GM19240 (cell line): ENCODE measurements at regions not wholly inside any gene's neighbourhood (a gene's known extent, or its start where the extent isn't known, plus 50 kb on each side); places are given as distances from the start of the nearest gene placed in this dataset.
"Not testable (repeated sequence)": the region's sequence is repeated elsewhere in the genome, so short reads cannot be mapped to it uniquely, and the experiment has no call there.

ENCODE experiments used
- DNase-seq: peaks from one replicate; pipeline ENCODE4 v3.0.0; 2011; ENCODE audit warnings: low spot score; ENCODE audit not compliant: insufficient read length

DNA sequence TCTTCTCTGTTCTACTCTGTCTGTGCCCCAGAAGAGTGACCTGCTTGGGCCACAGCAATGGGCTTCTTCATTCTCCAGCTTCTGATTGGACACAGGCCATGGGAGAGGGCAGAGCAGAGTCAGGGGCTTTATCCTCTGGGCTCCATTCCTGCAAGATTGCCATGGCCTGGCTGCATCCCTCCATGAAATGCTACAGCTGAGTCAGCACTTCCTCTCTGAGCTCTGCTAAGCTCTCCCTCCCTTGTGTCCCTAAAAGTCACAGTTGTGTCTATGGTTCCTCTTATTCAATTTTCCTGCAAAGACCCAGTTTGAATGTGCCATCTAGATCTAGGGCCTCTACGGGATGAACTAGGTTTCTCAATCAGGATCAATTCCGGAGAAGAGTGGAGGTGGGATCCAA is 903.8 kb downstream of the TYW1 start:
- DNase-seq: no peak

- DNase-seq: no peak
Measured at GRCh38 chr7:67901808-67902480, 905.3 kb downstream of the TYW1 start.

DNA sequence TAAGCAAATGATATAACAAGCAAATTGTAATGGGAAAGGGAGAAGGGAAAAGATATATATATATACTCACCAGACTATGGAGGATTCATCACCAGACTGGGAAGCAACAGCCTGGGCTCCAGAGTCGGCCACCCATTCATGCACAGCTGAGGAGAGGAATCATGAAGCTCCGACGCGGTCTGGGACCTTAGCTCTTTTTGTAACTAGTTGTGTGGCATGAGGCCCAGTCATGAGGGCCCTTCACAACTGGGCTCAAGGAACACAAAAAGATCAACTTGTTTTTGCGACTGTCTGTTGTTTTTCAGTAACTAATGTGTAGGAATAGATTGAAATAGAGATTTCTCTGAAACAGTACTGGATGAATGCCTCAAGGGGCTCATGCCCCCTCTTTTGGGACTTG is 911.2 kb downstream of the TYW1 start:
- DNase-seq: no peak

DNA sequence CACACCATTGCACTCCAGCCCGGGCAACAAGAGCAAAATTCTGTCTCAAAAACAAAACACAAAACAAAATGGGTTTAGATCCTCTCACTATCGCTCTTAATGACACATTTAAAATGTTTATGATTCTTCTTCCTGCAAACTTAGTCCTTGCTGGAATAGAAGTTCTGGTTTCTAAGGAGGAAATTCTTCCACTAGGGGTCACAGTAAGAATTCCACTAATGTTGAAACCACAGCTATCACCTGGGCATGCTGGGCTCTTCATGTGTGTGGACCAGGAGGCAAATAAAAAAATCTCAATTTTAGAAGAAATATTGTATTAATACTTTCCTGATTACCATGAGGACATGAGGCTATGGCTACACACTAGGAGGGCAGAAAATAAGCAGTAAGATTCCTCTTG is 915.8 kb downstream of the TYW1 start:
- no peak for DNase-seq

DNA sequence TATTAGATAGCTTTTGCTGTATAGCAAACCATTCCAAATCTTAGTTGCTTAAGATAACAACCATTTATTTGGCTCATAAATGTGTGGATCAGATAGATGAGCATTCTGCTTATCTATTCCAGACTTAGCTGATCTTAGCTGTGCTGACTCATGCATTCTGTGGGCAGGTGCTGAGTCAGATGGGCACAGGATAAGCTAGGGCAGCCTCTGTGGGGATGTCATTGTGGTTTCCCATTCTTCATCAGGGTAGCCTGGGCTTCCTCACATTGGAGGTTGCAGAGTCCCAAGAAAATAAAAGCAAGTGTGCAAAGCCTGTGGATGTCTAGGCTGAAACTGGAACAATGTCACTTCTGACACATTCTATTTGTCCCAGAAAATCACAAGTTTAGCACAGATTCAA is 917.0 kb downstream of the TYW1 start:
- no peak for DNase-seq

GRCh38 chr7:67916111-67916510 is 919.5 kb downstream of the TYW1 start:
- DNase-seq: not testable (repeated sequence)

GRCh38 chr7:67916571-67917436 is 920.2 kb downstream of the TYW1 start:
- no peak for DNase-seq

DNA sequence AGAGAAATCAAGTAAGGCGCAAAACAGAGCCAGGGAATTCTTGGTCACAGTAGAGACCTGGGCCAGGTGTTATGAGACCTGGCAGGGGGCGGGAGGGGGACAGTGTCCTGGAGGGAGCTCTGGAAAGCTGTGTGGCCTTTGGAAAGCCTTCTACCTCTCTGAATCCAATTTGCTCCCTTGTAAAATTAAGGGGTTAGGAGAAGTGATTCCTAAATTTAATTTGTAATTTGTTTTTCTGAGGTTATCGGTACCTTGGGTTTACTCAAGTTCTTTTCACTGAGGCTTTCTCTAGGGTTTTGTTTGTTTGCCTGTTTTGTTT is 920.8 kb downstream of the TYW1 start:
- DNase-seq: no peak

DNA sequence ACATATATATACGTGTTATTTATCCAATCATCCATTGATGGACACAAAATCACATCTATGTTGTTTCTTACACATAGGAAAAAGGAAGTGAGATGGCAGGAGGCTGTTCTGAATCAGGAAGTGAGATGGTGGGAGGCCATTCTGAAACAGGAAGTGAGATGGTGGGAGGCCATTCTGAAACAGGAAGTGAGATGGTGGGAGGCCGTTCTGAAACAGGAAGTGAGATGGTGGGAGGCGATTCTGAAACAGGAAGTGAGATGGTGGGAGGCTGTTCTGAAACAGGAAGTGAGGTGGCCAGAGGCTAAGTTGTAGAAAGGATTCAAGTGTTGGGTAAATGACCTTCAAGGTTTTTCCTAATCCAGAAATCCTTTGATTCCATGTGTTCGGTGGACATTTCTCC is 921.5 kb downstream of the TYW1 start:
- no peak for DNase-seq

- DNase-seq: no peak
Measured at GRCh38 chr7:67923286-67923685, 926.7 kb downstream of the TYW1 start.

DNA sequence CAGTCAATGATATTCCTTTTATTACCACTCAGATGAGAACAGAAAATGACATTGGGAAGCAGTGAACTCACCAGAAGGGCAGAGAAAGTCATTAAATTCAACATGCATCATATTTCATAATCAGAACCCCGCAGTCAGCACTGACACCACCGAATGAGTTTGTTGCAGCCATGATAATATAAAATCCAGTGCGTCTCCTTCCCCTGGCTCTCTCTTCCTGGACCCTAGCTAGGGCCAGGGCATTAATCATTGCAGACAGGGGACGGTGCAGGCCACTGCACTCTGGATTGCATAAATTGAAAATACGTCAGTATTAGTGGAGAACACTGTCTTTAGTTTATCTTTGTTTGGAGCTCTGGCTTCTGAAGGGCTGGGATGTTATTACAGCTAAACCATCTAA is 931.5 kb downstream of the TYW1 start:
- DNase-seq: no peak

DNA sequence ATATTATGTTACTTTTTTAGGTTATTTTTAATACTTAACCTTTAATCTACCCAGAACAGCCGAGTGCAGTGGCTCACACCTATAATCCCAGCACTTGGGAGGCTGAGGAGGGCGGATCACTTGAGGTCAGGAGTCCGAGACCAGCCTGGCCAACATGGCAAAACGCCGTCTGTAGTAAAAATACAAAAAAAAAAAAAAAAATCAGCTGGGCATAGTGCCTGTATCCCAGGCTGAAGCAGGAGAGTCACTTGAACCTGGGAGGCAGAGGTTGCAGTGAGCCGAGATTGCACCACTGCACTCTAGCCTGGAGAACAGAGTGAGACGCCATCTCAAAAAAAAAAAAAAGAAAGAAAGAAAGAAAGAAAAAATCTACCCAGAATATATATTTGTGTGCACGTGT is 939.8 kb downstream of the TYW1 start:
- DNase-seq: not testable (repeated sequence)

DNA sequence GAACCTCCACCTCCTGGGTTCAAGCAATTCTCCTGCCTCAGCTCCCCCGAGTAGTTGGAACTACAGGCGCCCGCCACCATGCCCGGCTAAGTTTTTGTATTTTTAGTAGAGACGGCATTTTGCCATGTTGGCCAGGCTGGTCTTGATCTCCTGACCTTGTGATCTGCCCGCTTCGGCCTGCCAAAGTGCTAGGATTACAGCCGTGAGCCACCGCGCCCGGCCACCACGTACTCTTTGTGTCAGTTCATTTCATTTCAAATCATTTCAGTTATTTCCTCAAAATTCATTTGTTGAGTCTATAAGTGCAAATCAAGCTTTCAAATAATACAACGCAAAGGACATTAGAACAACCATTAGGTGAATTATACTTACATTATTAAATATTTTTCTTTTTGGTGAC is 943.8 kb downstream of the TYW1 start:
- DNase-seq: no peak

DNA sequence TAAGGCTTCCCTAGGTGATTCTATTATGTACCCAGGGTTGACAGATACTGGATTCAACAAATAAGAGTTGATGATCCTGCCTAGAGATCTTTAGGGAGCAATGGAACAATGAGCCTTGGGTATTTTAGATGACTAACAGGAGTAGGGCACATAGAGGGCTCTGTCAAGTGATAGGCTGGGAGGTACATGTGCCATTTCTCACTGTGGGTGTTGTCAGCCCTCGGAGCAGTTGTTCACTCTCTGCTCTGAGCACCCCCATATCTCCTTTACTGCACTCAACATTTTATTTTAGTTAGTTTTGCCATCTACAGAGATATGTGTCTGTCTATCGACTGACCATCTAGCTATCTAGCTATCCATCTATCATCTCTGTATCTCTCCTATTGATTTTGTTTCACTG is 950.6 kb downstream of the TYW1 start:
- DNase-seq: no peak

GRCh38 chr7:67947646-67948045 is 951.0 kb downstream of the TYW1 start:
- no peak for DNase-seq

- DNase-seq: no peak
Measured at GRCh38 chr7:67950321-67951083, 953.9 kb downstream of the TYW1 start.

DNA sequence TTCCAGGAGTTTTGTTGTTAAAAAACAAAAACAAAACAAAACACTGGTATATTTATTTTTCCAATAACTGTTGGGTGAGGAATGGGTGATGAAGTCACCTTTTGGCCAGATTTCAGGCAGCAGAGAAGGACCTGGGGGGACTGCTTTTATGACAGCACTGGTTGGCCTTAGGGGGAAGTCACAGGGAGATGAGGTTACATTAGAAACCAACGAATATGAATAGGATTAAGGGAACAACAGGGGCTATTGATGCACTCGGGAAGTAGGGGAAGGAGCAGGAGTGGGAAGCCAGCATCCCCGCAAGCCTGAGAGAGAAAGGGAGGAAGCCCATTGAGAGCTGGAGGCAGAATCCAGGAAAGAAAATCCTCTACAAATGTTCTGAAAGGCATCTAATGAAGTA is 958.4 kb downstream of the TYW1 start:
- DNase-seq: no peak

- no peak for DNase-seq
Measured at GRCh38 chr7:67962863-67963262, 966.2 kb downstream of the TYW1 start.

DNA sequence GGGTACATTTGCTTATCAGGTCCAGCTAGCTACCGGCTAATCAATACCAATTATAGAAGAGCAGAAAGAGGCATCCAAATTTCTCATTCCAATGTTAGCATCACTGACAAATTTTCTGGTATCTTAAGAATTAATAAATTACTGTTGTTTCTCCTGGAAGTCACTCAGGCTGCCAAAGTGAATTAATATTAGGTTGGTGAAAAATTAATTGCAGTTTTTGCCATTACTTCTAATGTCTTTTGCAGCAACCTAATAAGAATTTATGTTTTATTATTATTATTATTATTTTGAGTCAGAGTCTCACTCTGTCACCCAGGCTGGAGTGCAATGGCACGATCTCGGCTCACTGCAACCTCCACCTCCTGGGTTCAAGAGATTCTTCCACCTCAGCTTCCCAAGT is 979.9 kb downstream of the TYW1 start:
- DNase-seq: no peak

DNA sequence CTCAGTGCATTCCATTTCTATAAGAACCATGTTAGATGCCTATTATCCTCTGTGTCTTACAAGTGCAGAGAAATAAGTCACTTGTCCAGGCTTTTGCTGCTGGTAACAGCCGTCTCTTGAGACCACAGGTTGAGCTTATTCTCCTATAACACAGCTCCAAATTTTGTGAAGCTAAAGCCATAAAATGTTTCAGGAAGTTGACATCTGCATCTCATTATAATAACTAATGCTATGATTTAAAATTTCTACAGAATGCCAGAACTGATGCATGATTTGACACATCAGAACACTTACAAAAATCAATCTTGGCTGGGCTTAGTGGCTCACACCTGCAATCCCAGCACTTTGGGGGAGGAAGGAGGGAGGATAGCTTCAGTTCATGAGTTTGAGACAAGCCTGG is 986.9 kb downstream of the TYW1 start:
- DNase-seq: no peak

- no peak for DNase-seq
Measured at GRCh38 chr7:67984326-67984725, 987.7 kb downstream of the TYW1 start.

DNA sequence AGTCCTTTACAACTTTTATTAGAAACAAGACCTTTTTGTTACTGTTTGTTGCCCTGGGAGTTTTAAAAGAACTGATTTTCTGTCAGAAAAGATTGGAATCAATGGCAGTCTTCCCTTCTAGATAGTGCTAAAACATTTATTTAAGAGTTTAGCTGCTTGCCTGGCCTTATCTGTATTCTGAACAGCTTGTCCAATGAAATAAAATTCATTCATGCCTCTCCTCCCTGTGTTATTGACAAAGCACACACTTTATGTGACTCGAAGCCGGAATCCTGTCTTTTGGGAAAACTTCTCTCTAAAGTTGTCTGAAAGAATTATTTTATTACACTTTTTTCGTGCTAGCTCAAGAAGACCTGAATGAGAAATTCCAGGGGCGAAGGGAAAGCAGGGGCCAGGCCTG is 992.5 kb downstream of the TYW1 start:
- no peak for DNase-seq
